C4-2B (cell line): ENCODE measurements at regions not wholly inside any gene's neighbourhood (a gene's known extent, or its start where the extent isn't known, plus 50 kb on each side); places are given as distances from the start of the nearest gene placed in this dataset.

Source experiments
- H3K27ac ChIP-seq: fragments of 450-650 bp; 2 replicates; pipeline ENCODE4 v1.5.1; 2017
- ZFX ChIP-seq: fragments of 450-650 bp; IDR thresholded peaks from 2 replicates; pipeline ENCODE4 v1.6.1; 2017
- TF ChIP-seq, protein P1 (sequence below): fragments of 450-650 bp; conservative IDR thresholded peaks from 2 replicates; pipeline ENCODE4 v1.5.1; 2017; ENCODE audit warnings: mild to moderate bottlenecking

- TF ChIP-seq, protein P1, sequence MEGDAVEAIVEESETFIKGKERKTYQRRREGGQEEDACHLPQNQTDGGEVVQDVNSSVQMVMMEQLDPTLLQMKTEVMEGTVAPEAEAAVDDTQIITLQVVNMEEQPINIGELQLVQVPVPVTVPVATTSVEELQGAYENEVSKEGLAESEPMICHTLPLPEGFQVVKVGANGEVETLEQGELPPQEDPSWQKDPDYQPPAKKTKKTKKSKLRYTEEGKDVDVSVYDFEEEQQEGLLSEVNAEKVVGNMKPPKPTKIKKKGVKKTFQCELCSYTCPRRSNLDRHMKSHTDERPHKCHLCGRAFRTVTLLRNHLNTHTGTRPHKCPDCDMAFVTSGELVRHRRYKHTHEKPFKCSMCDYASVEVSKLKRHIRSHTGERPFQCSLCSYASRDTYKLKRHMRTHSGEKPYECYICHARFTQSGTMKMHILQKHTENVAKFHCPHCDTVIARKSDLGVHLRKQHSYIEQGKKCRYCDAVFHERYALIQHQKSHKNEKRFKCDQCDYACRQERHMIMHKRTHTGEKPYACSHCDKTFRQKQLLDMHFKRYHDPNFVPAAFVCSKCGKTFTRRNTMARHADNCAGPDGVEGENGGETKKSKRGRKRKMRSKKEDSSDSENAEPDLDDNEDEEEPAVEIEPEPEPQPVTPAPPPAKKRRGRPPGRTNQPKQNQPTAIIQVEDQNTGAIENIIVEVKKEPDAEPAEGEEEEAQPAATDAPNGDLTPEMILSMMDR: no peak
- TF ChIP-seq ZFX: no peak
- H3K27ac ChIP-seq: no peak overlapping the region
Measured at GRCh38 chr5:56329652-56330051, 96.5 kb upstream of the ANKRD55 start.

DNA sequence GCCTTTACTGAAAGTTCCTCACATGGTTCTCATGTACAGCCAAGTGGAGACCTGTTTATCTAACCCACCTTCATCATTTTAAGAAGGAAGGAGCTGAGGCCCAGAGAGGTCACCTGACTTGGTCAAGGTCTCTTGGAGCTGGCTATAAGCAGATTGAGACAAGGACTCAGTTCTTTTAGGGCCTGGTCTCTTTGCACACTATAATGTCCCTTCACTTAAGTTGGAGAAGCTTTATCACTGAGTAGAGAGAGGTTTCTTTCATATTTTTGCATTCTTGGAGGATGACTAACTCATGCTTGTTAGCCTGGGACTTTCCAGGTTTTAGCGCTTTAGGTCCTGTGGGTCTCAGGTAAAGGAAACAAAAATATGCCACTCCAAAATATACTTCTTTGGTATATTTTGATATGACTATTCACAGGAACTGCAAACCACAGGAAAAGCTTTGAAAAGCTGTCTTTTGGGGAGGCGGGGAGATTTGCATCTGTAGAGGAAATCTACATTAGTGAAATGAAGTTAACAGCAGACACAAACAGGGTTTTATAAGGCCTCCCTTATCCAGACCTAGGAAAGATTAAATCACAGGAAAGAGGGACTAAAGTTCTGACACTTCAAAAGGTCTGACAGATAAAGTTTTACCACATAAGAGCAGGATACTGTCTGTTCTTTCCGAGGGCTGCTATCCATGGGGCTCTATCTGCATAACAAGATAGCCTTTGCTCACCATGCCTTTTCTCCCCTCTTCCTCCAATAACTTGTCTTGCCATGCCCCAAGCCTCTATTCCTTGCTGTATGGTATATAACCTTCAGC, 95.8 kb upstream of the ANKRD55 start:
- no peak overlapping the region for H3K27ac ChIP-seq

GRCh38 chr5:56327809-56328208, 94.7 kb upstream of the ANKRD55 start:
- TF ChIP-seq, protein P1: no peak
- TF ChIP-seq ZFX: no peak

More for the DNA sequence above, 95.8 kb upstream of the ANKRD55 start:
- TF ChIP-seq ZFX: no peak
- TF ChIP-seq, protein P1: no peak

DNA sequence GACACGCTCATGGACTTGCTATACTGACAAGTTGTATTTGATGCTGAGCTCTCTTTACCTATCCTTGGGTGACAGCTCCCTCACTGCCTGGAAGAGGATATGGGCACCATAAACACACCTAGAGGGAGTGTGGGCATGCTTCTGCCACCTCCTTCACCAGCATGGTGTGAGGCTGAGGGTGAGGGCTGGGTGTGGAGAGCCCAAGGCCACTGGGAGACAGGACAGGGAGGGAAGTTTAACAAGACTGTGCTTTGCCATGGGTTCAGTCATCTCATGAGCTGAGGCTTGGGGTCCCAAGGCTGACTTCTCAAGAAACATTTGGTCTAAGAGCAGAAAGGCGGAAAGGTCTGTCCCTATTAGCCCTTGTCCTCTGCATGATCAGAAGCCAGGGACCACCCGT, 93.6 kb upstream of the ANKRD55 start:
- no peak overlapping the region for H3K27ac ChIP-seq

More at GRCh38 chr5:56327809-56328208, 94.7 kb upstream of the ANKRD55 start:
- no peak overlapping the region for H3K27ac ChIP-seq

DNA sequence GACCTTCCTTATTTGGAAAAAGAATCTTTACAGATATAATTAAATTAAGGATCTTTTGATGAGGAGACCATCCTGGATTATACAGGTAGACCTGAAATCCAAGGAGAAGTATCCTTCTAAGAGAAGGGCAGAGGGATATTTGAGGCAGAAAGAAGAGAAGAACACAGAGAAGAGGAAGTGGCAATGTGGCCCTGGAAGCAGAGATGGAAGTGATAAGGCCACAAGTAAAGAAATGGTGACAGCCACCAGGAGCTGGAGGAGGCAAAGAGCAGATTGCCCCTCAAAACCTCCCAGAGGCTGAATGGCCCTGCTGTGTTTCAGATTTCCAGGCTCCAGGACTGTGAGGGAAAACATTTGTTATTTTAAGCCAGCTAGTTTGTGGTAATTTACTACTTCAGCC, 93.0 kb upstream of the ANKRD55 start:
- TF ChIP-seq, protein P1: no peak
- TF ChIP-seq ZFX: no peak
- H3K27ac ChIP-seq: no peak overlapping the region

More for the DNA sequence above, 93.6 kb upstream of the ANKRD55 start:
- TF ChIP-seq ZFX: no peak
- TF ChIP-seq, protein P1: no peak

DNA sequence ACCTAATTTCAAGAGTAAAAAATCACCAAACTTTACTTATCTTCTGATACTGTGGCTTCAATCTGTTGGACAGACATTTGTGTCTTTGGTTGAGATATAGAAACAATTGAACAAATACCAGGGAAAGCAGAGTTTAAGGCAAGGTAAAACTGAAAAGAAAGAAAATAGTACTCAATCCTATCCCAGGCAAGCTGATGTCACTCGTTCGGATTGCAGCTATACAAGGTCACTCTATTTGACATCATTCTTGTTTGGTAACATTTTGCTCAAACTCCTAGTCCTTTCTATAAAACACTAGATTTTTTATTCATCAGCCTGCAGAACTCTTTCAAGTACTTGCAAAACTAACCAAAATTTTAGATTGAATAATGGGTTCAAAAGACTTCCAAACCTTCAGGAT, 91.9 kb upstream of the ANKRD55 start:
- no peak overlapping the region for H3K27ac ChIP-seq
- no peak for TF ChIP-seq ZFX

DNA sequence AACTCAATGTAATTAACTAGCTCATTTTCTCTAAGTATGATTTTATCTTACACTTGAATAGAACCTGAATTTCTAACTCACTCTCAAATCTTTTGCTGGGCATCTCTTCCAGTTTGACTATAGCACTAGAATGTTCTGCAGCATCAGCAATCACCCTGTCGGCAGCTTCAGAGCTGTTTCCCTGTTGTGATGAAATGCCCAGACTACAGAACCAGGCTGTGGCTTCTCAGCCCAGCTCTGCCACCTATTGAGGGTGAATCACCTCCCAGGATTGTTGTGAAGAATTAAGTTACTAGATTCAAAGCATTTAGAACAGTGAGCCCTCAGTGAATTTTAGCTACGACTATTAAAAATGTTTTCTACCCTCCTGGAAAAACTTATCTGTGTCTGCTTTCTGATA, 90.4 kb upstream of the ANKRD55 start:
- TF ChIP-seq, protein P1: no peak
- TF ChIP-seq ZFX: no peak
- H3K27ac ChIP-seq: no peak overlapping the region

DNA sequence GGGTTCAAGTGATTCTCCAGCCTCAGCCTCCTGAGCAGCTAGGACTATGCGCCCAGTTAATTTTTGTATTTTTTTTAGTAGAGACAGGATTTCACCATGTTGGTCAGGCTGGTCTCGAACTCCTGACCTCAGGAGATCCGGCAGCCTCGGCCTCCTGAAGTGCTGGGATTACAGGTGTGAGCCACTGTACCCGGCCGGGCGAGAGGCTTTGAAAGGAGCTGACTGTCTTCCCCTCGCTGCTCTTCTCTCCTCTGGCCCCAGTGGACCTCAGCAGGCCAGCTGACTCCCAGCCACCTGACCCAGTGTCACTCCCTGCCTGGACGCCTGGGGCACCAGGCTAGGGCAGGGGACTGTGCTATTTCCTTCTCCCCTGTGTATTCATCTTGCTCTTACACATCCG, 89.5 kb upstream of the ANKRD55 start:
- H3K27ac ChIP-seq: no peak overlapping the region
- TF ChIP-seq, protein P1: no peak
- TF ChIP-seq ZFX: no peak
